GM23338 (cell line): ENCODE measurements at regions not wholly inside any gene's neighbourhood (a gene's known extent, or its start where the extent isn't known, plus 50 kb on each side); places are given as distances from the start of the nearest gene placed in this dataset.

ENCODE experiments used
- ATAC-seq: fragments of 200-7000 bp; cut with Tn5 transposase; 3 replicates; pipeline ENCODE4 v1.9.1; 2020
- DNase-seq: peaks from one replicate; pipeline ENCODE4 v3.0.0-alpha.2; 2015; ENCODE audit warnings: low spot score
- H2AFZ ChIP-seq: fragments of 200-600 bp; sonication (generic); 2 replicates; pipeline ENCODE4 v1.8.0; 2016; ENCODE audit warnings: antibody characterized with exemption, mild to moderate bottlenecking, moderate library complexity
- H3F3A ChIP-seq: fragments of 200-600 bp; sonication (generic); replicated peaks from 2 replicates; pipeline ENCODE4 v1.8.0; 2017; ENCODE audit warnings: antibody characterized with exemption, mixed run types, low read depth
- H3K27ac ChIP-seq: fragments of 200-600 bp; sonication (generic); 2 replicates; pipeline ENCODE4 v1.6.1; 2016; ENCODE audit warnings: low read depth
- H3K27me3 ChIP-seq: fragments of 200-600 bp; sonication (generic); 2 replicates; pipeline ENCODE4 v1.8.0; 2016; ENCODE audit warnings: mild to moderate bottlenecking, mixed run types, moderate library complexity; ENCODE audit not compliant: insufficient read depth
- H3K36me3 ChIP-seq: fragments of 200-600 bp; sonication (generic); 2 replicates; pipeline ENCODE4 v1.8.0; 2016; ENCODE audit warnings: mild to moderate bottlenecking; ENCODE audit not compliant: insufficient read depth
- H3K4me1 ChIP-seq: fragments of 200-600 bp; sonication (generic); 2 replicates; pipeline ENCODE4 v1.8.0; 2016; ENCODE audit warnings: mild to moderate bottlenecking, moderate library complexity; ENCODE audit not compliant: insufficient read depth
- H3K4me2 ChIP-seq: fragments of 200-600 bp; sonication (generic); 2 replicates; pipeline ENCODE4 v1.7.1; 2017; ENCODE audit warnings: mixed run types
- H3K4me3 ChIP-seq: fragments of 200-600 bp; sonication (generic); 2 replicates; pipeline ENCODE4 v1.6.1; 2016; ENCODE audit warnings: mixed run types
- H3K79me2 ChIP-seq: fragments of 200-600 bp; sonication (generic); replicated peaks from 2 replicates; pipeline ENCODE4 v1.8.0; 2017; ENCODE audit warnings: mild to moderate bottlenecking; ENCODE audit not compliant: insufficient read depth
- H3K9me2 ChIP-seq: fragments of 200-600 bp; sonication (generic); 2 replicates; pipeline ENCODE4 v1.8.0; 2017; ENCODE audit not compliant: insufficient read depth
- H4K20me1 ChIP-seq: fragments of 200-600 bp; sonication (generic); replicated peaks from 2 replicates; pipeline ENCODE4 v1.8.0; 2017; ENCODE audit warnings: mild to moderate bottlenecking; ENCODE audit not compliant: insufficient read depth
- H3K27ac Mint-ChIP-seq: 2 replicates; pipeline ENCODE4 v1.8.0; 2020; ENCODE audit warnings: inconsistent platforms, mild to moderate bottlenecking, moderate library complexity, mixed read lengths
- H3K27me3 Mint-ChIP-seq: 3 replicates; pipeline ENCODE4 v1.8.0; 2022; ENCODE audit warnings: low read depth, mild to moderate bottlenecking, moderate library complexity, mixed read lengths, inconsistent platforms; ENCODE audit not compliant: insufficient read depth, poor library complexity
- H3K36me3 Mint-ChIP-seq: 3 replicates; pipeline ENCODE4 v1.8.0; 2021; ENCODE audit warnings: low read depth, mild to moderate bottlenecking, inconsistent platforms, moderate library complexity, mixed read lengths
- H3K4me1 Mint-ChIP-seq: 3 replicates; pipeline ENCODE4 v1.8.0; 2020; ENCODE audit warnings: mild to moderate bottlenecking, inconsistent platforms, mixed read lengths
- H3K4me3 Mint-ChIP-seq: 3 replicates; pipeline ENCODE4 v1.8.0; 2021; ENCODE audit warnings: moderate library complexity, mild to moderate bottlenecking, inconsistent platforms, mixed read lengths
- H3K9me3 Mint-ChIP-seq: 3 replicates; pipeline ENCODE4 v1.8.0; 2020; ENCODE audit warnings: moderate library complexity, mild to moderate bottlenecking, inconsistent platforms, mixed read lengths
- CREB1 ChIP-seq: fragments of 250-450 bp; sonication (Bioruptor Pico); IDR thresholded peaks from 2 replicates; pipeline ENCODE4 v1.5.0; 2020; ENCODE audit warnings: low read depth, mild to moderate bottlenecking, moderate library complexity
- ETS1 ChIP-seq: IDR thresholded peaks from 2 replicates; pipeline ENCODE4 v1.6.1; 2016; ENCODE audit warnings: antibody characterized with exemption
- EZH2 ChIP-seq: fragments of 200-600 bp; sonication (generic); IDR thresholded peaks from one replicate; pipeline ENCODE4 v1.8.0; 2017; ENCODE audit warnings: antibody characterized with exemption, mild to moderate bottlenecking, low read depth; ENCODE audit not compliant: unreplicated experiment
- JUNB ChIP-seq: IDR thresholded peaks from one replicate; pipeline ENCODE4 v1.6.1; 2016; ENCODE audit warnings: antibody characterized with exemption; ENCODE audit not compliant: unreplicated experiment
- ZNF331 ChIP-seq: fragments of 250-450 bp; sonication (Bioruptor Pico); IDR thresholded peaks from 2 replicates; pipeline ENCODE4 v1.5.0; 2020; ENCODE audit warnings: low read depth, mild to moderate bottlenecking, moderate library complexity
- ZNF462 ChIP-seq: fragments of 250-450 bp; sonication (Bioruptor Pico); IDR thresholded peaks from 2 replicates; pipeline ENCODE4 v1.5.0; 2020; ENCODE audit warnings: mild to moderate bottlenecking, moderate library complexity

GRCh38 chrY:21240662-21241310 lies 270.4 kb upstream of the RBMY1B start (continued):
- no peak for TF ChIP-seq ZNF462
- no peak for TF ChIP-seq ETS1
- TF ChIP-seq CREB1: no peak

- H3K27ac Mint-ChIP-seq: no peak overlapping the region
- Histone ChIP-seq H4K20me1 (no peaks in the 10 kb centered on the region), H3K36me3 (no peaks in the 10 kb centered on the region), H3K4me1 (no peaks in the 10 kb centered on the region), H3F3A (no peaks in the 10 kb centered on the region), H3K27ac (no peak overlapping the region), H3K79me2 (no peaks in the 10 kb centered on the region), H2AFZ (no peak overlapping the region), H3K4me2 (no peak overlapping the region), H3K4me3 (no peak overlapping the region), H3K9me2 (no peaks in the 10 kb centered on the region), H3K27me3 (no peaks in the 10 kb centered on the region)
- TF ChIP-seq ETS1: no peak
- no peak for TF ChIP-seq ZNF331 (CRISPR knock-in tag)
- no peak for TF ChIP-seq JUNB
- no peak for TF ChIP-seq EZH2
- H3K9me3 Mint-ChIP-seq: peaks cover 82% of the 10 kb centered on the region
- no peak for ATAC-seq
- DNase-seq: no peak
- peaks cover 3% of the 10 kb centered on the region; the same call in 2 of the 3 replicates for H3K36me3 Mint-ChIP-seq
- no peaks in the 10 kb centered on the region for H3K27me3 Mint-ChIP-seq
- no peak overlapping the region for H3K4me3 Mint-ChIP-seq
- no peaks in the 10 kb centered on the region for H3K4me1 Mint-ChIP-seq
These were observed 268.3 kb upstream of the RBMY1B start for GRCh38 chrY:21242793-21243192.
